VCaP (cell line): ENCODE measurements at regions not wholly inside any gene's neighbourhood (a gene's known extent, or its start where the extent isn't known, plus 50 kb on each side); places are given as distances from the start of the nearest gene placed in this dataset.
"Not testable (repeated sequence)": the region's sequence is repeated elsewhere in the genome, so short reads cannot be mapped to it uniquely, and the experiment has no call there.

Experiments
- H3K27ac ChIP-seq: fragments of 450-650 bp; 2 replicates; pipeline ENCODE4 v1.5.1; 2017
- TF ChIP-seq, protein P1 (sequence below): fragments of 450-650 bp; conservative IDR thresholded peaks from 2 replicates; pipeline ENCODE4 v1.5.1; 2017; ENCODE audit warnings: mild to moderate bottlenecking, moderate library complexity

- TF ChIP-seq, protein P1, sequence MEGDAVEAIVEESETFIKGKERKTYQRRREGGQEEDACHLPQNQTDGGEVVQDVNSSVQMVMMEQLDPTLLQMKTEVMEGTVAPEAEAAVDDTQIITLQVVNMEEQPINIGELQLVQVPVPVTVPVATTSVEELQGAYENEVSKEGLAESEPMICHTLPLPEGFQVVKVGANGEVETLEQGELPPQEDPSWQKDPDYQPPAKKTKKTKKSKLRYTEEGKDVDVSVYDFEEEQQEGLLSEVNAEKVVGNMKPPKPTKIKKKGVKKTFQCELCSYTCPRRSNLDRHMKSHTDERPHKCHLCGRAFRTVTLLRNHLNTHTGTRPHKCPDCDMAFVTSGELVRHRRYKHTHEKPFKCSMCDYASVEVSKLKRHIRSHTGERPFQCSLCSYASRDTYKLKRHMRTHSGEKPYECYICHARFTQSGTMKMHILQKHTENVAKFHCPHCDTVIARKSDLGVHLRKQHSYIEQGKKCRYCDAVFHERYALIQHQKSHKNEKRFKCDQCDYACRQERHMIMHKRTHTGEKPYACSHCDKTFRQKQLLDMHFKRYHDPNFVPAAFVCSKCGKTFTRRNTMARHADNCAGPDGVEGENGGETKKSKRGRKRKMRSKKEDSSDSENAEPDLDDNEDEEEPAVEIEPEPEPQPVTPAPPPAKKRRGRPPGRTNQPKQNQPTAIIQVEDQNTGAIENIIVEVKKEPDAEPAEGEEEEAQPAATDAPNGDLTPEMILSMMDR = no peak
- H3K27ac ChIP-seq = no peak overlapping the region
Observed at GRCh38 chr3:127418560-127419147, 130.8 kb upstream of the PRR20G start.

DNA sequence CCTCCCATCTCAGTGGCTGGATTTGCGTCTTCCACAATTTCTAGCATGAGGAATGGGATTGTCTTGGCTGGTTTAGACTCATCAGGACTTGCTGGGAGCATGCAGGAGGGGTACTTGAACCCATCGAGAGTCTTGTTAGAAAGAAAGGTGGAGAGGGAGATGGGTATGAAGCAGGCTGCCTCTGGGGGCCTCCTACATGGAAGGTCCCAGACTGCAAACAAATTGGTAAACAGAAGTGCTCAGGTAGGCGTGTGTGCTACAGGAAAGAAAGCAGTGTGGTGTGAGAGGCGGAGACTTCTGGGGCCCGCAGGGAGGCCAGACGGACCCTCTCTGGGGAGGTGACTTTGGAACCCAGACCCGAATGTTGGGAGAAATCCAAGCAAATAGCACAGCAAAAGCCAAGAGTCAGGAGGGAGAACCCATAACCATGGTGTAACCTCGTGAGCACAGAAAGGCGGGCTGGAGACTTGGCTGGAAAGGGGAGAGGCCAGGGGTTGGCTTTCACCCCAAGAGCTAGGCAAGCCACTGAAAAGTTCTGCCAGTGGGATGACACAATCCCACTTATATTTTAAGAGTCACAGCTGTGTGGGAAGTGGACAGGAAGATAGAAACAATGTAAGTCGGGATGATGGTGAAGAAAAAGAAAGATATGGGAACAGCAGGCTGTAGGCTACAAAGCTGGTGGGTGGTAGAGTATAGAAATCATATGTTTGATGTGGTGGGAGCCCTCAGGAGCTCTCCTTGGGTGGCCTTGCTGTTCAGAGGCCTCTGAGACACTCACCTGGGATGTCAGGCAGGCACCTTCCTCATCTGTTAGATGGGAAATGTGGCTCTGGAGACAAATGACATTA lies 130.1 kb upstream of the PRR20G start:
- TF ChIP-seq, protein P1 = no peak

DNA sequence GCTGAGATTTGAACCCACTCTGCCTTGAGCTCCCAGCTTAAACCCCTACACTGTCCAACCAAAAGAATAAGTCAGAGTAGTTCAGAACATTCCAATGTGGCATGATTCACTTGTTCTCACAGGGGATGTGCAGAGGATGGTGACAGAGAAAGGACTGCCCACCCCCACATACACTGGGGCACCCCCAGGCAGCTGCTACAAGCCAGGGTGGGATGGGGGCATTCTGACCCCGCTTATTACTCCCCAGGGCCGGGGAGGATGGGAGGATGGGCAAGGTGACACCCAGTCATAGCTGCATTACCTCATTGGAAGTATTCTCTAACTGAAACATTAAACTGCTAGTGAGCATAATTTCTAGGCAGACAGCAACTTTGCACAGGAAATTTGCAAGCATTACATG lies 126.0 kb upstream of the PRR20G start:
- no peak overlapping the region for H3K27ac ChIP-seq
- TF ChIP-seq, protein P1 = no peak

More for the DNA sequence above, 130.1 kb upstream of the PRR20G start:
- no peak overlapping the region for H3K27ac ChIP-seq

- TF ChIP-seq, protein P1 = no peak
- no peak overlapping the region for H3K27ac ChIP-seq
Observed at GRCh38 chr3:127413318-127413673, 125.5 kb upstream of the PRR20G start.

- H3K27ac ChIP-seq = no peak overlapping the region
- TF ChIP-seq, protein P1 = no peak
Observed at GRCh38 chr3:127412578-127413317, 124.9 kb upstream of the PRR20G start.

- H3K27ac ChIP-seq = not testable (repeated sequence)
Observed at GRCh38 chr3:127411875-127412274, 124.0 kb upstream of the PRR20G start.

GRCh38 chr3:127411083-127411727 lies 123.4 kb upstream of the PRR20G start:
- TF ChIP-seq, protein P1 = no peak
- no peak overlapping the region for H3K27ac ChIP-seq
